Stomach (tissue), 4 donors: ENCODE measurements at regions not wholly inside any gene's neighbourhood (a gene's known extent, or its start where the extent isn't known, plus 50 kb on each side); places are given as distances from the start of the nearest gene placed in this dataset.
"Not testable (repeated sequence)": the region's sequence is repeated elsewhere in the genome, so short reads cannot be mapped to it uniquely, and the experiment has no call there.

ENCODE experiments used
- CTCF ChIP-seq, 7 experiments: fragments of 450-650 bp in 4 of 7; fragments of 200-600 bp in 3 of 7; sonication (generic) in 3 of 7; IDR thresholded peaks; one replicate each; pipeline ENCODE4 v1.5.1; 2016 to 2019; ENCODE audit warnings: antibody characterized with exemption in 7 of 7, control low read depth in 2 of 7, mild to moderate bottlenecking in 1 of 7
- EP300 ChIP-seq: sonication (generic); formaldehyde crosslinking; IDR thresholded peaks from one replicate; pipeline ENCODE4 v1.6.1; 2017; ENCODE audit warnings: antibody characterized with exemption
- POLR2A ChIP-seq, 4 donors: fragments of 450-650 bp; IDR thresholded peaks; one replicate each; pipeline ENCODE4 v1.6.1; 2016; ENCODE audit warnings: antibody characterized with exemption in 4 of 4, control low read depth in 2 of 4, mild to moderate bottlenecking in 1 of 4, moderate library complexity in 1 of 4
- POLR2AphosphoS5 ChIP-seq, 3 donors: sonication (generic); formaldehyde crosslinking; IDR thresholded peaks; one replicate each; pipeline ENCODE4 v1.6.1; 2016; ENCODE audit warnings: antibody characterized with exemption in 3 of 3

DNA sequence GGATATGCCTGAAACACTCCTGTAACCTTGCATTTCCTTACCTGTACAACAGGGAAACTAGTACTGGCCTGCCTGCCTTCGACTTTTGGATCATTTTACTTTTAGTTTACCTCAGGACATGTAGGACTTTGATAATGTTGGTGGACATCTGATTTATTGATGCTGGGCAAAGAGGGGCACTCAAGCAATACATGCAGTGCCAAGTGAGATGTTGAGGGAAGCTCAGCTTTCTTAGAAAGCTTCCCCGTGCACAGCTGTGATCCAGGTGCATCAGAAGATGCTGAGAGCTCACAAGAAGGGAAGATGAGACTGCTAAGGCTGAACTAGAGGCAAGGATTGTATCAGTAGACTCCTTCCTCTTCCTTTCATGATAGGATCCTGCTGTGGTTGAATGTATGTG is 336.2 kb upstream of the NCAM1 start:
- not testable (repeated sequence) for TF ChIP-seq POLR2A (IDR thresholded peaks at IDR 0.05); POLR2AphosphoS5 (IDR thresholded peaks at IDR 0.05); CTCF (IDR thresholded peaks at IDR 0.05); EP300
